WI38 (cell line): ENCODE measurements at regions not wholly inside any gene's neighbourhood (a gene's known extent, or its start where the extent isn't known, plus 50 kb on each side); places are given as distances from the start of the nearest gene placed in this dataset.

Experiments used
- H3K4me3 ChIP-seq: 2 replicates; pipeline ENCODE4 v1.5.1; 2011; ENCODE audit warnings: low read depth, mild to moderate bottlenecking, control low read depth, low read length
- TF ChIP-seq, protein P1 (sequence below): IDR thresholded peaks from 2 replicates; pipeline ENCODE4 v1.5.1; 2012; ENCODE audit warnings: low read depth, mild to moderate bottlenecking, control low read depth, low read length

DNA sequence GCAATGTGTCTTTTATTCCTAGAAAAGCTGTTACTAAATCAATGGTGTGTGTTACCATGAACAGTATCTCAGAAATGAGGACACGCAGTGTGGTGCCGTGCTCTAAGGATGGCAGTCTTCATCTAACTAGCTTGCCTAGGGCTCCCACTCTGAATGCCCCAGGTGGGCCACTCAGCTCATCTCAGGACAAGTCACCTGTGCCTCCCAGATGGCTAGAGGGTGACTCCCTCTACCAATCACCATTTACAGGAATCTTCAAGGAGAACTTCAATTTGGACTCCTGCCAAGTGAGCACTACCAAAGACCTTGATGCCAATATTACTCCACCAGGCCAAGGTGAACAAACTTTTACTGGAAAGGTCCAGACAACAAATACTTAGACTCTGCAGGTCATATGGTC is 202.8 kb upstream of the FOXQ1 start:
- H3K4me3 ChIP-seq = no peak overlapping the region
- TF ChIP-seq, protein P1, sequence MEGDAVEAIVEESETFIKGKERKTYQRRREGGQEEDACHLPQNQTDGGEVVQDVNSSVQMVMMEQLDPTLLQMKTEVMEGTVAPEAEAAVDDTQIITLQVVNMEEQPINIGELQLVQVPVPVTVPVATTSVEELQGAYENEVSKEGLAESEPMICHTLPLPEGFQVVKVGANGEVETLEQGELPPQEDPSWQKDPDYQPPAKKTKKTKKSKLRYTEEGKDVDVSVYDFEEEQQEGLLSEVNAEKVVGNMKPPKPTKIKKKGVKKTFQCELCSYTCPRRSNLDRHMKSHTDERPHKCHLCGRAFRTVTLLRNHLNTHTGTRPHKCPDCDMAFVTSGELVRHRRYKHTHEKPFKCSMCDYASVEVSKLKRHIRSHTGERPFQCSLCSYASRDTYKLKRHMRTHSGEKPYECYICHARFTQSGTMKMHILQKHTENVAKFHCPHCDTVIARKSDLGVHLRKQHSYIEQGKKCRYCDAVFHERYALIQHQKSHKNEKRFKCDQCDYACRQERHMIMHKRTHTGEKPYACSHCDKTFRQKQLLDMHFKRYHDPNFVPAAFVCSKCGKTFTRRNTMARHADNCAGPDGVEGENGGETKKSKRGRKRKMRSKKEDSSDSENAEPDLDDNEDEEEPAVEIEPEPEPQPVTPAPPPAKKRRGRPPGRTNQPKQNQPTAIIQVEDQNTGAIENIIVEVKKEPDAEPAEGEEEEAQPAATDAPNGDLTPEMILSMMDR = no peak

- TF ChIP-seq, protein P1 = no peak
- no peak overlapping the region for H3K4me3 ChIP-seq
Observed at GRCh38 chr6:1108198-1108597, 203.7 kb upstream of the FOXQ1 start.

- H3K4me3 ChIP-seq = no peak overlapping the region
- TF ChIP-seq, protein P1 = no peak
Observed at GRCh38 chr6:1107578-1107977, 204.3 kb upstream of the FOXQ1 start.

DNA sequence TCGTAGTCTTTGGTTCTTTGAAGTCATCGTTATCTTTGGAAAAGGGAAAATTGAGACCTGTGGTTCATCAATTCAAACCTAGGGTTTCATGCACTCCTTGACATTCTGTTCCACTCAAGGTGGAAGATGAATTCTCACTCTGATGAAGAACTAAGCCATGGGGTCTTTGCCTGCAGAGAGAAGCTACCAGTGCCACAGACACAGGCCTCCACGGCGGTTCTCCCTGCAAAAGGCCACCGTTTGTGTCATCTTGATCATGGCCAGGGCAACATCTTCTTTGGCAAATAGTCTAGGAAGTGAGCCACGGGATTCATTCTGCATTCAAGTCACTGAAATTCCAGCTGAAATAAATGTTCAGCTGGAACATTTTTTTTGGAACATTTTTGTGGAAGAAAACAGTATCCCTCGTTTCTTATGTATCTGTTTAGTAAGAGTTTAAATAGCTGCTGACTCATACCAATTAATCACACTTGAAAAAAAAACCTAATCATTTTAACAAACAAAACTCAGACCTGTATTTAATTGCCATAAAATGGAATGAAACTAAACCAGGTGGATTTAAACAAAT is 206.0 kb upstream of the FOXQ1 start:
- TF ChIP-seq, protein P1 = no peak
- H3K4me3 ChIP-seq = no peak overlapping the region

GRCh38 chr6:1104988-1105670 is 206.8 kb upstream of the FOXQ1 start:
- no peak overlapping the region for H3K4me3 ChIP-seq
- TF ChIP-seq, protein P1 = no peak

DNA sequence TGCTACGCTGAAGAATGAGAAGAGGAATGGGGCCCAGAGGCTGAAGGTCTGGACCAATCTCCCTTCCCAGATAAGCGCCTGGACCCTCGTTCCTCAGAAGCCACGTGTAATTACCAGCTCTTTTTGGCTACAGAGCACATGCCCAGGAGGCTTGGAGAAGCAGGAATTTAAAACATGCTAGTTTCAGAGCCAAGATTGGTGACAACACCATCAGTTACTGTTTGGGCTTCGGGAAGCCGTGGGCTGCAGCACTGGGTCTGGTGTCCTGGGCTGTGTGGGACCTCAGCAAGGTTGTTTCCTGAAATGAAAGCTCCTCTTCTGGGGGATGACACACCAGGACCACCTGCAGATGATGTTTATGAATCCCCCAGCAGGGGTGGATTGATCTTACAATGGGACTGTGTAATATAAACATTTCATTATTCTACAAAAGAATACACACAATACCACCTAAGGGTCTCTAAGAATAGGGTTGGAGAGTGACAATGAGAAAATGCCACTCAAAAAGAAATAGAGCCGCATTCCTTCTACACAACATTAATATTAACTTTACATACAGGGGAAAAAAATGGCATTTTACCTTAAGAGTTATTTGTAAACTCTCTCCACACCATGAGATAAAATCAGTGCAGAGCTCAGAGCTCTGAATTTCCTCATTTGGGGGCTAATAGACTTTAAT is 207.8 kb upstream of the FOXQ1 start:
- TF ChIP-seq, protein P1 = no peak
- no peak overlapping the region for H3K4me3 ChIP-seq

DNA sequence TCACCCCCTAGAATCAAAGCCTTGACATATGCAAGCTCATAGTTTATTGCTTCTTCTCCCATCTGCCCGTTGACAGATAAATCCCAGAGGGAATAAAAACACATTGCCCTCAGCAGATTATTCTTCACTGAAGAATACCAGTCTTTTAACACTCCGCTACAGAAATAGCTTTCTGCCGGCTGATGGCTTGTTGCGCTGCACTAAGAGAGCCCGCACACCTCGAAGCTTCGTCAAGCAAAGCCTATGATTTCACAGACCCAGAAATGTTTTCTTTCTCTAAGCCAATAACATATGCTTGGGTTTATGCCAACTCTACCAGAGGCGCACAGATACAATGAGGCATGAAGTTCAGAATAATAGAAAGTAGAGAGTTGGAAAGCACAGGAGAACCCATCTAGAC is 208.9 kb upstream of the FOXQ1 start:
- no peak overlapping the region for H3K4me3 ChIP-seq
- TF ChIP-seq, protein P1 = no peak
